ENCODE measurements at regions not wholly inside any gene's neighbourhood (a gene's known extent, or its start where the extent isn't known, plus 50 kb on each side); places are given as distances from the start of the nearest gene placed in this dataset.

DNA sequence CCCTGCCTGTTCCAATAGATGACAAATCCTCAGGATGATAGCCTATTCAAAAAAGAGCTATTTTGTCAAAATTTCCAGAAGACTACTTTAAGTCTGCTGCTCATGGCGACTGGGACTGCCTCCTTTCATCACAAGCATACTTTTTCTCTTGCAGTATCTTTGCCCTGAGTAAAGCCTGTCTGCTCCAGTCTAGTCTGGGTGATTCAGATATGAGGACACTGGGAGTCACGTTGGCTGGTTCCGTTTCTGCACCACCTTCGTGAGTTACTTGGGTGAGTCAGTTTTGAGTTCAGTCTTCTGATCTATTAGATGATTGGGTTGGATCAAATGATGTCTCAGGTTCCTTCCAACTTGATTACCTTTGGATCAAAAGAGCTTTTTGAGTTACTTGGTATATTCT lies 301.3 kb upstream of the STXBP6 start:
- DNase-seq (ENCODE audit: extremely low read depth in 1 of 4, low spot score in 3 of 4): no peak
- no peak for TF ChIP-seq GABPA (tag; conservative IDR thresholded peaks at IDR 0.05; ENCODE audit: low read depth)
- TF ChIP-seq BMI1 (IDR thresholded peaks at IDR 0.05; ENCODE audit: low read length): no peak
- TF ChIP-seq ZNF24 (IDR thresholded peaks at IDR 0.05): no peak
- TF ChIP-seq MCM7 (IDR thresholded peaks at IDR 0.05): no peak
- TF ChIP-seq YBX1 (IDR thresholded peaks at IDR 0.05): no peak
- TF ChIP-seq CBX2 (IDR thresholded peaks at IDR 0.05; ENCODE audit: insufficient read depth, low read length, poor library complexity, severe bottlenecking): no peak
- no peak for TF ChIP-seq TEAD4 (IDR thresholded peaks at IDR 0.05; ENCODE audit: low read length)
- TF ChIP-seq TEAD4 (CRISPR knock-in tag; IDR thresholded peaks at IDR 0.05; ENCODE audit: borderline replicate concordance): no peak
- TF ChIP-seq HCFC1 (IDR thresholded peaks at IDR 0.05; ENCODE audit: low read depth, low read length): no peak
- no peak for TF ChIP-seq ZNF75A (CRISPR knock-in tag; IDR thresholded peaks at IDR 0.05)
- TF ChIP-seq MTA1 (IDR thresholded peaks at IDR 0.05; ENCODE audit: borderline replicate concordance): no peak
- TF ChIP-seq, protein P1, sequence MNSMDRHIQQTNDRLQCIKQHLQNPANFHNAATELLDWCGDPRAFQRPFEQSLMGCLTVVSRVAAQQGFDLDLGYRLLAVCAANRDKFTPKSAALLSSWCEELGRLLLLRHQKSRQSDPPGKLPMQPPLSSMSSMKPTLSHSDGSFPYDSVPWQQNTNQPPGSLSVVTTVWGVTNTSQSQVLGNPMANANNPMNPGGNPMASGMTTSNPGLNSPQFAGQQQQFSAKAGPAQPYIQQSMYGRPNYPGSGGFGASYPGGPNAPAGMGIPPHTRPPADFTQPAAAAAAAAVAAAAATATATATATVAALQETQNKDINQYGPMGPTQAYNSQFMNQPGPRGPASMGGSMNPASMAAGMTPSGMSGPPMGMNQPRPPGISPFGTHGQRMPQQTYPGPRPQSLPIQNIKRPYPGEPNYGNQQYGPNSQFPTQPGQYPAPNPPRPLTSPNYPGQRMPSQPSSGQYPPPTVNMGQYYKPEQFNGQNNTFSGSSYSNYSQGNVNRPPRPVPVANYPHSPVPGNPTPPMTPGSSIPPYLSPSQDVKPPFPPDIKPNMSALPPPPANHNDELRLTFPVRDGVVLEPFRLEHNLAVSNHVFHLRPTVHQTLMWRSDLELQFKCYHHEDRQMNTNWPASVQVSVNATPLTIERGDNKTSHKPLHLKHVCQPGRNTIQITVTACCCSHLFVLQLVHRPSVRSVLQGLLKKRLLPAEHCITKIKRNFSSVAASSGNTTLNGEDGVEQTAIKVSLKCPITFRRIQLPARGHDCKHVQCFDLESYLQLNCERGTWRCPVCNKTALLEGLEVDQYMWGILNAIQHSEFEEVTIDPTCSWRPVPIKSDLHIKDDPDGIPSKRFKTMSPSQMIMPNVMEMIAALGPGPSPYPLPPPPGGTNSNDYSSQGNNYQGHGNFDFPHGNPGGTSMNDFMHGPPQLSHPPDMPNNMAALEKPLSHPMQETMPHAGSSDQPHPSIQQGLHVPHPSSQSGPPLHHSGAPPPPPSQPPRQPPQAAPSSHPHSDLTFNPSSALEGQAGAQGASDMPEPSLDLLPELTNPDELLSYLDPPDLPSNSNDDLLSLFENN (IDR thresholded peaks at IDR 0.05; ENCODE audit: low read depth in 2 of 2, low read length in 2 of 2): no peak
- no peak for TF ChIP-seq MECOM (CRISPR knock-in tag; IDR thresholded peaks at IDR 0.05)
- TF ChIP-seq, protein P2, sequence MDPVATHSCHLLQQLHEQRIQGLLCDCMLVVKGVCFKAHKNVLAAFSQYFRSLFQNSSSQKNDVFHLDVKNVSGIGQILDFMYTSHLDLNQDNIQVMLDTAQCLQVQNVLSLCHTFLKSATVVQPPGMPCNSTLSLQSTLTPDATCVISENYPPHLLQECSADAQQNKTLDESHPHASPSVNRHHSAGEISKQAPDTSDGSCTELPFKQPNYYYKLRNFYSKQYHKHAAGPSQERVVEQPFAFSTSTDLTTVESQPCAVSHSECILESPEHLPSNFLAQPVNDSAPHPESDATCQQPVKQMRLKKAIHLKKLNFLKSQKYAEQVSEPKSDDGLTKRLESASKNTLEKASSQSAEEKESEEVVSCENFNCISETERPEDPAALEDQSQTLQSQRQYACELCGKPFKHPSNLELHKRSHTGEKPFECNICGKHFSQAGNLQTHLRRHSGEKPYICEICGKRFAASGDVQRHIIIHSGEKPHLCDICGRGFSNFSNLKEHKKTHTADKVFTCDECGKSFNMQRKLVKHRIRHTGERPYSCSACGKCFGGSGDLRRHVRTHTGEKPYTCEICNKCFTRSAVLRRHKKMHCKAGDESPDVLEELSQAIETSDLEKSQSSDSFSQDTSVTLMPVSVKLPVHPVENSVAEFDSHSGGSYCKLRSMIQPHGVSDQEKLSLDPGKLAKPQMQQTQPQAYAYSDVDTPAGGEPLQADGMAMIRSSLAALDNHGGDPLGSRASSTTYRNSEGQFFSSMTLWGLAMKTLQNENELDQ (CRISPR knock-in tag; IDR thresholded peaks at IDR 0.05; ENCODE audit: borderline replicate concordance): no peak
- no peak for TF ChIP-seq TARDBP (IDR thresholded peaks at IDR 0.05)
- no peak for TF ChIP-seq MCM5 (IDR thresholded peaks at IDR 0.05; ENCODE audit: low read depth)
- TF ChIP-seq, protein P3, sequence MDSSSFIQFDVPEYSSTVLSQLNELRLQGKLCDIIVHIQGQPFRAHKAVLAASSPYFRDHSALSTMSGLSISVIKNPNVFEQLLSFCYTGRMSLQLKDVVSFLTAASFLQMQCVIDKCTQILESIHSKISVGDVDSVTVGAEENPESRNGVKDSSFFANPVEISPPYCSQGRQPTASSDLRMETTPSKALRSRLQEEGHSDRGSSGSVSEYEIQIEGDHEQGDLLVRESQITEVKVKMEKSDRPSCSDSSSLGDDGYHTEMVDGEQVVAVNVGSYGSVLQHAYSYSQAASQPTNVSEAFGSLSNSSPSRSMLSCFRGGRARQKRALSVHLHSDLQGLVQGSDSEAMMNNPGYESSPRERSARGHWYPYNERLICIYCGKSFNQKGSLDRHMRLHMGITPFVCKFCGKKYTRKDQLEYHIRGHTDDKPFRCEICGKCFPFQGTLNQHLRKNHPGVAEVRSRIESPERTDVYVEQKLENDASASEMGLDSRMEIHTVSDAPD (CRISPR knock-in tag; IDR thresholded peaks at IDR 0.05): no peak
- TF ChIP-seq NCOA1 (IDR thresholded peaks at IDR 0.05; ENCODE audit: low read depth): no peak
- TF ChIP-seq HEY1 (CRISPR knock-in tag; IDR thresholded peaks at IDR 0.05; ENCODE audit: borderline replicate concordance): no peak
- ChIA-PET POLR2A (no interaction called here), CTCF (ENCODE audit: low intra/inter-chr PET ratio) (no interaction called here)
- BruUV-seq (replicated peaks): no TSS peak
- no peak overlapping the region for H3K4me2 ChIP-seq (ENCODE audit: insufficient read depth, low read length)
- H2AFZ ChIP-seq (ENCODE audit: low read depth, low read length): no peak overlapping the region
- no peak overlapping the region for H3K9ac ChIP-seq (ENCODE audit: insufficient read depth in 1 of 2, low read depth in 2 of 2, low read length in 2 of 2)
- in situ Hi-C loops (cut with MboI) (no loop called here), intact Hi-C loops (cut with micrococcal nuclease) (no loop called here)
- FAIRE-seq: no peak
- no peaks in the 10 kb centered on the region for H3K36me3 ChIP-seq (ENCODE audit: control insufficient read depth, insufficient read depth, low read length)
- H3K27ac ChIP-seq (ENCODE audit: extremely low read depth, low read depth, low read length): no peak overlapping the region
- no peaks in the 10 kb centered on the region for H3K27me3 ChIP-seq (ENCODE audit: control insufficient read depth in 2 of 2, insufficient read depth in 2 of 2, low read length in 2 of 2)
- no peaks in the 10 kb centered on the region for H3K9me1 ChIP-seq (ENCODE audit: control insufficient read depth, insufficient read depth, low read length)
- H3K4me3 ChIP-seq: no peak overlapping the region
- ATAC-seq: no peak
- 0% methylated on average over 4 of the region's 4 CpGs for WGBS (ENCODE audit: insufficient coverage, low coverage, missing lambda C conversion rate)
- H3K79me2 ChIP-seq (ENCODE audit: control insufficient read depth, insufficient read depth, low read length): no peaks in the 10 kb centered on the region
- no peaks in the 10 kb centered on the region for H4K20me1 ChIP-seq (replicated peaks; ENCODE audit: control insufficient read depth, insufficient read depth, low read length)
- H3K9me3 ChIP-seq (replicated peaks; ENCODE audit: control insufficient read depth, insufficient read depth, low read depth, low read length): no peaks in the 10 kb centered on the region
- no peaks in the 10 kb centered on the region for H3K4me1 ChIP-seq (replicated peaks in 1 of 2; ENCODE audit: control insufficient read depth in 2 of 2, insufficient read depth in 2 of 2, low read length in 2 of 2)

All from K562 (cell line).